ENCODE measurements at regions not wholly inside any gene's neighbourhood (a gene's known extent, or its start where the extent isn't known, plus 50 kb on each side); places are given as distances from the start of the nearest gene placed in this dataset.
"Not testable (repeated sequence)": the region's sequence is repeated elsewhere in the genome, so short reads cannot be mapped to it uniquely, and the experiment has no call there.

DNA sequence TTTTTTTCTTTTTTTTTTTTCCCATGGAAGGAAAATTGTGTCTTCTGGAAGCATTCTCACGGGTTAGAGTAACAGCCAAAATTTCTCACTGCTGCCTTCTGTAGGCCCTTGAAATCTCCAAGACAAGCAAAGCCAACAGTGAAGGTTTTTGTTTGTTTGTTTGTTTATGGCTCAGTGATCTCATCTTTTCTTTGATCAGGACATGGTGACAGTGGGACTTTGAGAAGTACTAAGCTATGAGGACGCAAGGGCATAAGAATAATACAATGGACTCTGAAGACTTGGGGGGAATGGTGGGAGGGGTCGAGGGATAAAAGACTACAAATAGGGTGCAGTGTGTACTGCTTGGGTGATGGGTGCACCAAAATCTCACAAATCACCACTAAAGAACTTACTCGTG lies 419.4 kb downstream of the PTPRC start:
- DNase-seq = no peak

DNA sequence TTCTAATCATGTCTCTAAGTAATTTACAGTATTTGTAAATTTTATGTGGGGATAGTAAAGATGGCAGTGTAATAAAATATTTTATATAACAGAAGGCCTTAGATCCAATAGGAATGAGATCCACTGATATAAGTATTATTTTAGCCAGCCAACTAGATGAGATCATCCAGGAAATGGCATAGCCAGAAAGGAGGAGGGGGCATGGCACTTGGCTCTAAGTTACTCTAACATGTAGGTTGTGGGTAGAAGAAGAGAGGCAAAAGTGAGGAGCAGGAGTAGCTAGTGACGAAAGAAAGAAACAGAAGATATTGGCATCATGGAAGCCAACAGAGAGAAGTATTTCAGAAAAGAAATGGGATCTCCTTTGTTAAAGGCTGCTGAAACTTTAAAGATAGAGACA lies 426.1 kb downstream of the PTPRC start:
- DNase-seq = no peak

DNA sequence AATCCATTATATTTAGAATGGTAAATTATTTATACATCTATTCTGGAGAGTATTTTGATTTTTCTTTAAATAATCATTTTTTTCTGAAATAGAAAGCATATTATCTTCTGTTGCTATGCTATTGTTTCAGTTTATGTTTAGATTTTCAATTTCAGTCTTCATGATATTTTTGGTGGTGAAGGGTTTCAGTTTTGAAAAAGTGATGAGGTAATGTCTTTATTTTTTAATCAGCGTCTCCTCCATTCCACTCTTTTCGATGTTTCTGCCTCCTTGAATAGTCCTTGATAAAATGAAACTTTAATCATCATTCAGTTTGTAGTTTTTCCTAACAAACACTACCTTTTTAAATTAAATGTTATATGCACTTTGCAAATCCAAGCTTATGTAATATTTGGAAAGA lies 428.6 kb downstream of the PTPRC start:
- DNase-seq = no peak

DNA sequence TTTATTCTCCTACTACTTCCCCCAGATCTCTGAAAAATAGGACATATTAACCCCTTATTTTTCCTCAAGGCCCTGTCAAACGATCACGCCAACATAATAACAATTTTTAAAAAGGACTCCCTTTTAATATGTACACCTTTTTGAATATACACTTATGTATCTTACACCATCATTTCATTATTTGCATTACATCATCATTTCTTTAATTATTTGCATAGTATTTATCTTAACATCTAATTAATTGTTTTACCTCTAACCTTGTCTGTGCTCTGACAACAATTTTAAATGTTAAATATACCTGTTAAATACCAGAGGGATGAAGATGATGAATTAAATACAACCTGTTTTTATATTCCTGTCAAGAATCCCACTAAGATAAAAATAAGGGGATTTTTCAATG lies 432.2 kb downstream of the PTPRC start:
- no peak for DNase-seq

DNA sequence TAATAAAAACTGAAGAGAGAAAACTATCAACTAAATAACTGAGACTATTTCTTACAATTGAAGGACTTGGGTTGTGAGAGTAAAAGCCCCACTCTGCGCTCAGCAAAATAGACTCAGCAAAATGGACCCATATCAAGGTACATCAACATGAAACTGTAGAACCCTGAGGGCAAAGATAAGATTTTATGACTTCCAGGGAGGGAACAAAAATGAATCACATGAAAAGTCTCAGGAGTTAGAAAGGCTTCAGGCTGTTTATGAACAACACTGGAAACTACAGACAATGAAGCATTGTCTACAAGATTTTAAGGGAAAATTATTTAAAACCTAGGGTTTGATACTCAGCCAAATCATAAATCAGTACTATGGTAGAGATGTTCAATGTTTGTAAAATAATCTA lies 434.3 kb downstream of the PTPRC start:
- no peak for DNase-seq

DNA sequence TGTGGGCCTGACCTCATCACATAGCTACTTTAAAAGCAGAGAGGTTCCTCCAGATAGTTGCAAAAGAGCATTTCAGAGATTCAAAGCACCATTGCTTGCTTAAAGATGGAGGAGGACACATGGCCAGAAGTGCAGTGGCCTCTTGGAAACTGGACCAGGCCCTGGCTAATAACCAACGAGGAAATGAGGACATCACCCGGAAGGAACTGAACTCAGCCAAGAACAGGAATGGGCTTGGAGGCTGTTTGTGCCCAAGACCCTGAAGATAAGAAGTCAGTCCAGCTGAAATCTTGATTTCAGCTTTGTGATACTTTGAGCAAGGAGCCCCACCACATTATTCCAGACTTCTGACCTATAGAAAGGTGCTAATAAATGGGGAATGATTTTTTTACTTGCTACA lies 437.0 kb downstream of the PTPRC start:
- no peak for DNase-seq

DNA sequence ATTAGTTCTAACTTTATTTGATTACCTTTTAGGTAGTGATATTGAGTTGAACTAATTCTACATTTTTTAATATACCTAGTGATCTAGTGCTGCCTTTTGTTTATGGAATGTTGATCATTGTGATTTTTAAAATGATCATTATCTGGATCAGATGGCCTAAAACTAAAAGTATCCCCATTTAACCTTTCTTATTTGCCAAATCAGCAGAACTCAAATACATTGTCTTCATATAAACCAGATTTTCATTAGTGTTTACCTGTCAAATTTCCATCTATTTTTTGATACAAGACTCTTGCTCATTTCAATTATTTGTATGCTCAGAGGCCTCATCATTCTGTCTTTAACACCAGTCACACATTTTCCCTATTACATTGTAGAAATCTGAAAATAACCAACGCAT lies 441.2 kb downstream of the PTPRC start:
- no peak for DNase-seq

DNA sequence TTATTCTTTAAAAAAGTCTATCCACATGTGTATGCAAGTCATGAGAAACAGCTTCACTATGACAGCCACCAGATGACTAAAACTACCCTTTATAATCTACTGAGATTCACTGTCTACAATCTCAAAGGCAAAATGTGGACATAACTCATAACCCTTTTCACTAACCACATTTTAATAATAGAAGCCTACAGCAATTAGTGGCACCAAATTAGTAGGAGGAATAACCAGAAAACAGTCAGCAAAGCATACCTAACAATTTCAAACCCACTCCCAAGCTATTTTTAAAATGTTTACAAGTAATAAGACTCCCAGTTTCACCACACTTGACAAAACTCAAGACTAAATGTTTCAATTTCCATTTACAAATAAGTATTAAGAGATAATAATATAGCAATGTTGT lies 442.9 kb downstream of the PTPRC start:
- DNase-seq = no peak

DNA sequence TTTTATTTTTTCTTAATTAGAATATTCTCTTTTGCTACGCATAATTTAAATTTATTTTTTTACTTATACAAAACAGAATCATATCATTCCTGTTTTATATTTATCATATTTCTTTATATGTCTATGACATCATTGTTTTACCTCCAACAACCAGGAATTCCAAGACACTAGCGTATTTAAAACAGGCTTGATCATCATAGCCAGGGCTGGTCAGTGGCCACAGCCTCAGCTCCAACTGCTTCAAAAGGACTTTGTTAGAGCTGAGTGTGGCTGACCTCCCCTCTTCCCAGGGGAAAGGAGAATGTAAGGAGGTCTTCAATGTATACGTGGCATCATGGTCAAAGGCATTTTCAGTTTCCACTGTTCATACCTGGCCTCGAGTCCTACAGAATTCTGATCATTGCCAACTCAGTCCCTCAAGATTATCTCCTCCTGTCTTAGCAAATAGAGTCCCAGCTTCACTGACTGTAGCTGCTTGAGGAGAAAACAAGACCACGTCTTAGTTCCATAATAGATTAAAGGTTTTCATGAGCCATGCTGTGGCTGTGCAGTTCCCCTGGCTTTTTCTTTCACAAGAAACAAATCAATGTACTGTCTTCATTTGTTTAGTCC lies 444.0 kb downstream of the PTPRC start:
- no peak for DNase-seq

DNA sequence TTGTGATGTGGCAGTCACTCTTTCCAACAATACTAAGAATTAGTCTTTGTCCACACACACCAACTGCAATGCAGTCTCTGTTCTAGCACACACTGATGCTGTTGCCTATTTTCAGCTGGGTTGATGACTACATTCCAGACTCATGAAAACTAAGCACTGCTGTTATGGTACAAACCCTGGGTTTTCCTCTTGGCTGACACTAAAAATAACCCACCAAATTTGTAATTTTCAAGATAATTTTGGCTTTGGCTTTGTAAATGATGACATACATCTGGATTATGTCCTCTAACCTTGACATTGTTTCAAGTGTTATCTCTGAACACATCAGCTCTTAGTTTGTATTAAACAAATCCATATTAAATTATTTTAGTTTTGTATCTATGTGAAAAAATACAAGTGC lies 444.8 kb downstream of the PTPRC start:
- DNase-seq = no peak

DNA sequence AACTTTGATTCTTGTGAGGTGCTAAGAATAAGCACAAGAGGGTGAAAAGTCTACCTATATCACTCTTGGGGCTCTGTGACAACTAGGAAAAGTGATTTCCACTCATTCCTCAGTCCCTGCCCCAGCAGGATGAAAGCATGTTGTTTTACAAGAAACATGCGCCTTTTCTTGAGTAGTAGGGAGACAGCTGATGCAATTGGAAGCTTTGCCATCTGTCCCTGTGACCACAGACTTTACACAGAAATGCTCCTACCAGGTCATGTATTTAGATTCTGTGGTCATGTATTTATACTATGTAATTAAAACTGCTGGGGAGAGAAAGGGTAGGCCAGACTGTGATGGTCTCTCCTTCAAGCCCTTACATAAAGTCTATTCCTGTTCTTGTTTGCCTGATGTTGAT lies 445.5 kb downstream of the PTPRC start:
- no peak for DNase-seq

DNA sequence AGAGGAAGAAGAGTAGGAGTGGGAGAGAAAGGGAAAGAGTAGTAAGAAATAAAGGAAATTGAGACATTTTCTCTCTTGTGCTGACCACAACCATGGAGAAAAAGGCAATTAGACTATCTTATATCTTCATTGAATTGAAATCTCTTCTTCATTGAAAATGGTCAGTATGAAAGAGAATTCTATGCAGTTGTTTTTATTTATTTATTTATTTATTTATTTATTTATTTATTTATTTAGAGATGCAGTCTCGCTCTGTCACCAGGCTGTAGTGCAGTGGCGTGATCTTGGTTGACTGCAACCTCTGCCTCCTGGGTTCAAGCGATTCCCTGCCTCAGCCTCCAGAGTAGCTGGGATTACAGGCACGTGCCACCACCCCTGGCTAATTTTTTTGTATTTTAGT lies 447.1 kb downstream of the PTPRC start:
- DNase-seq = no peak

DNA sequence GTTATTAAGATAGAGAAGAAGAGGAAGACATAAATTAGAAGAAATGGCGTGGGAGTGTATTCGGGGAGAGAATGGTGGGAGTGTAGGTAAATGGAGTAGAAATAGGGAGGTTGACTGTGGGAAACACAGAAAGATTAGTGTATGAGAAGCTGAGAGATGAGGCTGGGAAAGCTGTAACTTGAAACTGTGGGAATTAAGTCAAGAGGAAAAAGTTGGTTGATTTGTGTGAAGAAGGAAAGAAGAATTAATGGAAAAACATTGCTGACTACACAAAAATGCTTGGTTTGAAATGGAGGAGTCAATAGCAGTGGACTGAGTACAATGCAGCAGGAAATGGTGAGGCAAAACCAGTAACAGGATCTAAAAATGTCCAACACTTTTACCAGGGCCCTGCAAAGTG lies 448.3 kb downstream of the PTPRC start:
- no peak for DNase-seq

DNA sequence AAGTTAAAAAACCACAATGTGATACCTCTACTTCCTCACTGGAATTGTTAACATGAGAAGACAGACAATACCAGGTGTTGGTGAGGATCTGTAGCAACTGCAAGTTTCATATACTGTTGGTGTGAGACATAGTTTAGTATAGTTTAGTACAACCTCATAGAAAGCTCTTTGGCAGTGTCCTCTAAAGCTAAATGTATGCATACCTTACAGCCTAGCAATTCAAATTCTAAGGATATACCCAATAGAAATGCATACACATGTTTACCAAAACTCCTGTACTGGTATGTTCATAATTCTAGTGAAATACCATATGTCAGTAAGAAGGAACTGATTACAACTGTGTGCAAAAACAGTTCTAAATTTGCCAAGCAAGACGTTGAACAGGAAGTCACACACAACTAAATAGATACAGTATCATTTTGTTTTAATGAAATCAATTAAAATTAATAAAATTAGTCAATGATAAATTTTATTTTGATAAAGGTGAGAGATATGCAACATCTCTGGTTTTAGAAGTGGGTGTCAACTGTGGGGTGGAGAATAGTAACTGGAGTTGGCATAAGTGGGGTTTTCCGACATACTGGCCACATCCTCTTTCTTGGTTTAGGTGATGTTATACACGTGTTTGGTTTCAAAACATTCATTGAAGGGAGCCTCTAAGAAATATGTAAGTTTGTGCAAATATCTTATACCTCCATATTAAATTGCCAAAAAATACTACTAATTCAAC lies 450.7 kb downstream of the PTPRC start:
- DNase-seq = peak; percentile 21

DNA sequence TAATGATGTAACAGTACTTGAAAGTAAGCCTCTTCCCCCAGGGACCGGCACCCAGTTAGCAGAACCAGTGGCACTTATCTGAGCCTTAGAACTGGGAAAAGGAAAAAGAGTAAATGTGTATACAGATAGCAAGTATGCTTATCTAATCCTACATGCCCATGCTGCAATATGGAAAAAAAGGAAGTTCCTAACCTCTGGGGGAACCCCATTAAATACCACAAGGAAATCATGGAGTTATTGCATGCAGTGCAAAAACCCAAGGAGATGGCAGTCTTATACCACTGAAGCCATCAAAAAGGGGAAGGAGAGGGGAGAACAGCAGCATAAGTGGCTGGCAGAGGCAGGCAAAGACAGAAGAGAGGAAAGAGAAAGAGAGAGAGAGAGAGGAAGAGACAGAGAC lies 456.8 kb downstream of the PTPRC start:
- not testable (repeated sequence) for DNase-seq

DNA sequence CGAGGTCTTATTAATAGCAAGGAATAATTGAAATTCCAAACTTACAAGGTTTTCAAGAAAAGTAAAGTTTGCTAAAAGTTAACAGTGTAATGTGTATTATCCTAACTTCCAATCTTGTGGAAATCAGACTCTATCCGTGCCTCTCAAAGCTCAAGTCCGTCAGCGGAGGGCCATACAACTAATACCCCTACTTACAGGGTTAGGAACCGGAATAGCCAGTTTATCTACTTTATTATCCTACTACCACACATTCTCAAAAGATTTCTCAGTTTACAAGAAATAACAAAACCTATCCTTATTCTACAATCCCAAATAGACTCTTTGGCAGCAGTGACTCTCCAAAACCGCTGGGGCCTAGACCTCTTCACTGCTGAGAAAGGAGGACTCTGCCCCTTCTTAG lies 457.8 kb downstream of the PTPRC start:
- no peak for DNase-seq

DNA sequence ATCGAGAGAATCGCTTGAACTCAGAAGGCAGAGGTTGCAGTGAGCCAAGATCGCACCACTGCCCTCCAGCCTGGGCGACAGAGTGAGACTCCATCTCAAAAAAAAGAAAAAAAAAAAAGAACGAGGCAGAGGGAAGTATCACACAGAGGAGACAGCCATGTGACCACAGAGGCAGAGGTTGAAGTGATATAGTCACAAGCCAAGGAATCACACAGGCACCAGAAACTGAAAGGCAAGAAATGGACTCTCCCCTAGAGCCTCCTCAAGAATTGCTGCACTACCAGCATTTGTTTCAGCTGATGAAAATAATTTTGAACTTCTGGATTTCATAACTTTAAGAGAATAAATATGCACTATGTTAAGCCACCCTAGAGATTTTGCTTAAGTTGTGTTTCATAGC lies 459.6 kb downstream of the PTPRC start:
- no peak for DNase-seq

DNA sequence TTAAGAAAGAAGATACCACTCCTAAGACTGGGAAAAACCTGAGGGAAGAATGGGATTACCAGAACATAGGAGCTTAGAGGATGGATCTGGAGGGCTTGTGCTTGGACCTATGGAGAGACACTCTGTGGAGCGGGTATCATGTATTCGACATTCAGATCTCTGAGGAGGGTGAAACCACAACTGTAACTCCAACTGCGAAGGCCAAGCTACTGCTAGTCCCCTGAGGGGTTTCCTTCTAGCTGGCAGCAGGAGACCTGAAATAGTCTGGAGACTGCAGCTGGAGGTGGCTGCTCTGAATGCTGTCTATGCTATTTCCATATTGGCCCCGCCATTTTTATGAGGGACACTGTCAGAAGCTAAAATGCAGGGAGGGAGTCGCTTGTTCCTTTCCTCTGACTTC lies 462.3 kb downstream of the PTPRC start:
- no peak for DNase-seq

DNA sequence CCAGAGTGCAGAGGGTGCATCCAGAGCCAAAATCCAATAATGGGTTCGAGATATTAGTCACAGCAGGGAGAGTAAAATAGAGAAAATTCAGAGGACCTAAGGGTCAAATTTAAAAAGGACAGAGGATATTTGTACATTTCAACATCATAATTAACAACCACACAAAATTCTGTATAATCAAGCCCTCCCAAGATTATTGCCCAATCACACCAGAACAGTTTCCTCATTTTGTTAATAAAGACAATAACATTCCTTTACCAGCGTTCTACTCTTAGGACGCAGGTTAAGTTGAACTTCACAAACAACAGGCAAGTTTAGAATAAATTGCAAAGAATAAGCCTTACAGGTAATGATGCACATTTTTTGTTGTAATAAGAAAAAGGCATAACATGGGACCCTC lies 462.8 kb downstream of the PTPRC start:
- no peak for DNase-seq

DNA sequence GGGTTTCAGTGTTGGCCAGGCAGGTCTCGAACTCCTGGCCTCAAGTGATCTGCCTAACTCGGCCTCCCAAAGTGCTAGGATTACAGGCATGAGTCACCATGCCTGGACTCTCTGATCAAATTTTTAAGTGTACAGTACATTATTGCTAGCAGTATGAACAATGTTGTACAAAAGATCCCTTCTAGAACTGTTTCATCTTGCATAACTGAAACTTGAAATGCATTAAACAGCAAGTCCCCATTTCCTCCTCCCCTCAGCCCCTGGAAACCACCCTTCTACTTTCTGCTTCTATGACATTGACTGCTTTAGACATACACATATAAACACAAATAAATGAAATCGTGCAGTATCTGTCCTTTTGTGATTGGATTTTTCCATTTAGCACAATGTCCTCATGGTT lies 463.4 kb downstream of the PTPRC start:
- no peak for DNase-seq

DNA sequence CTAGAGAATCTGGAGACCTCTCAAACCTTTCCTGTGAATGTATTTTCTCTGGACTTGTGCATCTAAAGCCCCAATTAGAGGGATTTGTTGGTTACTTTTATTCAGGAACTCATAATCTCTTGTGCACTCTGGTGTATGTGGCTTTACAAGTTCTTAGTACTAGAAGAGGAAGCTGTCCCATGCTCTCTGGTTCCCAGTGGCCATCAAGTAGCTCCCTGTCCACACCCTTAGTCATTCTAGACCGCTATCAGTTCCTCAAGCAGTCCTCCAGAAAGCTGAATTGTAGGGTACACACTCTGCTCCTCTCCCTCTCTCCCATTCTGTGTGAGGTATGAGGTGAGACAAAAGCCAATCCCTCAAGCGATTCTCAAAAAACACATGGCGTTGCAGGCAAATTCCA lies 470.3 kb downstream of the PTPRC start:
- no peak for DNase-seq

DNA sequence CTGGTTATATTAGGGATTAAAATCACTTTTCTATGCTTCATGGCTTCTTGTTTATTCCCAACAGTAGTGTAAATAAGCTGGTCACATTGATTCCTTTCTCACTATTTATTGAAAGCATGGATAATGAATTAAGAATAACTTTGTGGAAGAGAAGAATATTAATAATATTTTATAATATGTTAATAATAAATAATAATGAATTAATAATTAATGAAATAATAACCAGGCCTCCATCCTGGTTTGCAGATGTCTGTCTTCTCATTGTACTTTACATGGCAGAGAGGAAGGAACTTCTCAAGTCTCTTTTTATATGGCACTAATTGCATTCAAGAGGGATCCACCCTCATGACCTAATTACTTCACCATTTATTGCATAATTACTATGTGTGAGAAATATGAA lies 473.5 kb downstream of the PTPRC start:
- DNase-seq = no peak

DNA sequence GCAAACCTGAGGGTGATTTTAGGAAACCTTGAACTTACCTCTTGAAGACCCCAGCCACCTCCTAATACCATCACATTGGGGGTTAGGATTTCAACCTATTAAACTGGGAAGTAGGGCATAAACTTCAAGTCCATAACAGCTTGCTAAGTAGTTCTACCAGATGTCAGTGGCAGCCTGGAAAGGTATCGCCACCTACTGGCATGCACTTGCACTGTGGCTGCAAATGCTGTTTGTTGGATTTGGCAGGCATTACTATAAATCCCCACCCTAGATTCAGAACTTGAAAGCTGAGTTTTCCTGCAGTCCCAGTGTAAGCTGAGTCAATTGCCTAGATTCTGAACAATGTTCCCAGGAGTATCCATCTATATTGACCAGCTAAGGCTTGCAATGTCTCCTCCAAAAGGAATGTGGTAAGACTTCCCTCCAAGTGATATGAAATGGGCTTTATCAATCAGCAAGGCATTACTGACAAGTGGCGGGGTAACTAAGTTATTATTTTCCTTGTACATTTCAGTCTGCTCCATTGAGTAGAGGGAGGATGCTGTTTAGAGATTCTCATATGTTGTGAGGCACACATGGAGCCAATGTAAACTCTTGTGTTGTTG lies 474.5 kb downstream of the PTPRC start:
- peak; percentile 69 for DNase-seq

DNA sequence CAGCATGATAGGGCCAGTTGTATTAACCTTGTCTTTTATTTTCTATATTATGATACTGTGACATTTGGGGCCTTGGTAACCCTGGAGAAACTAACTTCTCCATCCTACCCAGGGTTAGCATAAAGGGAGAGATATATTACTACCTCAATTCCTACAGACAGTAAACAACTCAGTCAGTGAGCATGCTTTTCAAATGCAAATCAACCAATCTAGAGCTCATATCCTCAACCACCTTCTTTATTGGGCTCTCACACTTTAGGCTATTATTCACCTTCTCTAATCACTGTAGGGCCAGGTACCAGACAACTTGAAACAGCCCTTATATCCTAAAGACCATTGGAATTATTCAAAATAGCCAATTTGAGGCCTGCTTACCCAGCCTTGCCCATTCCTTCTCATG lies 477.6 kb downstream of the PTPRC start:
- DNase-seq = no peak

DNA sequence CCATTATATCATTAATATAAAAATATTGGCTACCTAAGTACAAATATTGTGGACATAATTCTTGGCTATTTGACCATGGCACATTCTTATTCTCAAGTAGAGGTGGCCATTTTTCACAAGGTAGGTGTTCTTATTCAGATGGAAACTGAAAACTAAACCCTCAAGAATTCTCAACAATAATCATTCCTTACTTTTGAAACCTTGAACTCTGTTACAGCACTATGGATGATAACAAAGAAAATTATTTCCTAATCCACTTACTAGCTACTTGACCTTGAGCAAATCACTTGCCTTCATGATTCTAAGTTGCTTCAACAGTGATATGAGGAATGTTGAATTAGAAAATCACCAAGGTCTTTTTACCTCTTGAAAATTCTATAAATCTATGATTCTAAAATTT lies 482.2 kb downstream of the PTPRC start:
- DNase-seq = no peak
